T-helper 2 cell treated with Interferon-gamma antibody and Interleukin-4, amounts not matched to agents 100 ng/mL and 5 ng/mL, for 36 hours (primary cell): ENCODE measurements at regions not wholly inside any gene's neighbourhood (a gene's known extent, or its start where the extent isn't known, plus 50 kb on each side); places are given as distances from the start of the nearest gene placed in this dataset.

Experiments used
- intact Hi-C: fragments of 100-400 bp; cut with micrococcal nuclease; formaldehyde crosslinking; loops from one replicate; pipeline ENCODE4 v1.15.1; 2023

- intact Hi-C loops: no loop called here
These were observed 450.2 kb downstream of the PCDH18 start for GRCh38 chr4:137082061-137082460.

- intact Hi-C loops: no loop called here
These were observed 455.4 kb downstream of the PCDH18 start for GRCh38 chr4:137076908-137077307.

GRCh38 chr4:137075586-137075985 lies 456.7 kb downstream of the PCDH18 start:
- intact Hi-C loops: no loop called here

GRCh38 chr4:137070614-137071013 lies 461.7 kb downstream of the PCDH18 start:
- intact Hi-C loops: no loop called here

GRCh38 chr4:137069473-137069872 lies 462.8 kb downstream of the PCDH18 start:
- intact Hi-C loops: no loop called here

GRCh38 chr4:137067735-137068134 lies 464.6 kb downstream of the PCDH18 start:
- intact Hi-C loops: no loop called here

GRCh38 chr4:137065311-137065710 lies 467.0 kb downstream of the PCDH18 start:
- intact Hi-C loops: no loop called here

GRCh38 chr4:137063961-137064360 lies 468.3 kb downstream of the PCDH18 start:
- intact Hi-C loops: no loop called here

GRCh38 chr4:137043184-137043583 lies 489.1 kb downstream of the PCDH18 start:
- intact Hi-C loops: no loop called here

GRCh38 chr4:137039370-137039769 lies 492.9 kb downstream of the PCDH18 start:
- intact Hi-C loops: no loop called here

- intact Hi-C loops: no loop called here
These were observed 500.1 kb downstream of the PCDH18 start for GRCh38 chr4:137032222-137032621.

GRCh38 chr4:137029026-137029425 lies 503.3 kb downstream of the PCDH18 start:
- intact Hi-C loops: no loop called here

- intact Hi-C loops: no loop called here
These were observed 506.7 kb downstream of the PCDH18 start for GRCh38 chr4:137025484-137026059.

GRCh38 chr4:137015426-137016409 lies 516.6 kb downstream of the PCDH18 start:
- intact Hi-C loops: no loop called here

GRCh38 chr4:137000432-137000831 lies 531.9 kb downstream of the PCDH18 start:
- intact Hi-C loops: no loop called here

- intact Hi-C loops: no loop called here
These were observed 540.3 kb downstream of the PCDH18 start for GRCh38 chr4:136992032-136992431.

- intact Hi-C loops: no loop called here
These were observed 546.6 kb downstream of the PCDH18 start for GRCh38 chr4:136985683-136986082.

GRCh38 chr4:136967069-136967468 lies 565.2 kb downstream of the PCDH18 start:
- intact Hi-C loops: no loop called here

- intact Hi-C loops: no loop called here
These were observed 566.8 kb downstream of the PCDH18 start for GRCh38 chr4:136965478-136965877.

- intact Hi-C loops: no loop called here
These were observed 569.4 kb downstream of the PCDH18 start for GRCh38 chr4:136962868-136963267.

GRCh38 chr4:136946307-136946907 lies 585.9 kb downstream of the PCDH18 start:
- intact Hi-C loops: no loop called here

GRCh38 chr4:136939781-136940180 lies 592.5 kb downstream of the PCDH18 start:
- intact Hi-C loops: no loop called here
